Fibroblast of pulmonary artery (primary cell): ENCODE measurements at regions not wholly inside any gene's neighbourhood (a gene's known extent, or its start where the extent isn't known, plus 50 kb on each side); places are given as distances from the start of the nearest gene placed in this dataset.

Experiments used
- DNase-seq: peaks from one replicate; pipeline ENCODE4 v3.0.0-alpha.2; 2010; ENCODE audit warnings: low read depth
- H3K4me3 ChIP-seq: replicated peaks from 2 replicates; pipeline ENCODE4 v1.5.1; 2011; ENCODE audit warnings: low read depth, mild to moderate bottlenecking, control low read depth, low read length, moderate library complexity
- TF ChIP-seq, protein P1 (sequence below): IDR thresholded peaks from 2 replicates; pipeline ENCODE4 v1.5.1; 2011; ENCODE audit warnings: mild to moderate bottlenecking, control low read depth, low read length, inconsistent platforms; ENCODE audit errors: missing control alignments

DNA sequence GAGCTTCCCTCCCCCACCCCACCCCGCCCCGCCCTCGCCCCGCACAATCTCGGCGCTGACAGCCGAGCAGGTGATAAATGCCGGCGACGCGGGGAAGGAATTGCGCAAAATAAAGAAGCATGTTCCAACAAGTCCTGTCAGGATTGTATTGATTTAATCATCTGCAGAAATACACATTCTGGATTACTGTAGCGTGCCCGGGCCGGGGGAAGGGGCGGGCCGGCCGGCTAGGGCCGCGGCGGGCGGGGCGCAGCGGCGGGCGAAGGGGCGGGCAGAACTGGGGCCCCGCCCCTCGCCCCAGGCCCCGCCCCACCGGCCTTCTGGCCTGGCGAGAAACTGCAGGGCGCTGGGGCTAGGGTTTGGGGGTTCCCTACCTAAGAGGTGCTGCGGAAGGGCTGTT lies 88.9 kb upstream of the PAX2 start:
- TF ChIP-seq, protein P1, sequence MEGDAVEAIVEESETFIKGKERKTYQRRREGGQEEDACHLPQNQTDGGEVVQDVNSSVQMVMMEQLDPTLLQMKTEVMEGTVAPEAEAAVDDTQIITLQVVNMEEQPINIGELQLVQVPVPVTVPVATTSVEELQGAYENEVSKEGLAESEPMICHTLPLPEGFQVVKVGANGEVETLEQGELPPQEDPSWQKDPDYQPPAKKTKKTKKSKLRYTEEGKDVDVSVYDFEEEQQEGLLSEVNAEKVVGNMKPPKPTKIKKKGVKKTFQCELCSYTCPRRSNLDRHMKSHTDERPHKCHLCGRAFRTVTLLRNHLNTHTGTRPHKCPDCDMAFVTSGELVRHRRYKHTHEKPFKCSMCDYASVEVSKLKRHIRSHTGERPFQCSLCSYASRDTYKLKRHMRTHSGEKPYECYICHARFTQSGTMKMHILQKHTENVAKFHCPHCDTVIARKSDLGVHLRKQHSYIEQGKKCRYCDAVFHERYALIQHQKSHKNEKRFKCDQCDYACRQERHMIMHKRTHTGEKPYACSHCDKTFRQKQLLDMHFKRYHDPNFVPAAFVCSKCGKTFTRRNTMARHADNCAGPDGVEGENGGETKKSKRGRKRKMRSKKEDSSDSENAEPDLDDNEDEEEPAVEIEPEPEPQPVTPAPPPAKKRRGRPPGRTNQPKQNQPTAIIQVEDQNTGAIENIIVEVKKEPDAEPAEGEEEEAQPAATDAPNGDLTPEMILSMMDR: no peak
- peak; percentile 37 for DNase-seq
- H3K4me3 ChIP-seq: no peak overlapping the region

DNA sequence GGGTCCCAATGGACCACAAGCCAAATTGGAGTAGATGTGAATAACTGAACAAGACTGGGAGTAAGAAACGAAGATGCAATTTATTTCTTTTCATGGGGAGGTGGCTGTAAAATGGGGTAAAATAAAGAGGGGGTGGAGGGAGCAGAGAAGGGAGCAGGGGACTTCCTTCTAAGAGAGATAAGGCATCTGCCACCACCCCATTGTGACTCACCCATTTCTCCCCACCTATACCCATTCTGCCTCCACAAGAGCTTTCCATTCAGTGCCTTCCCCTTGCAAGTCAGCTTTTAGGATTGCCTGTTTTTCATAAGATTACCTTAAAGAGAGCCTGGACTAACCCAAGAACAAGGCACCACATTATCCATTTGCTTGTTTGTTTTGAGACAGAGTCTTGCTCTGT lies 87.1 kb upstream of the PAX2 start:
- DNase-seq: no peak

DNA sequence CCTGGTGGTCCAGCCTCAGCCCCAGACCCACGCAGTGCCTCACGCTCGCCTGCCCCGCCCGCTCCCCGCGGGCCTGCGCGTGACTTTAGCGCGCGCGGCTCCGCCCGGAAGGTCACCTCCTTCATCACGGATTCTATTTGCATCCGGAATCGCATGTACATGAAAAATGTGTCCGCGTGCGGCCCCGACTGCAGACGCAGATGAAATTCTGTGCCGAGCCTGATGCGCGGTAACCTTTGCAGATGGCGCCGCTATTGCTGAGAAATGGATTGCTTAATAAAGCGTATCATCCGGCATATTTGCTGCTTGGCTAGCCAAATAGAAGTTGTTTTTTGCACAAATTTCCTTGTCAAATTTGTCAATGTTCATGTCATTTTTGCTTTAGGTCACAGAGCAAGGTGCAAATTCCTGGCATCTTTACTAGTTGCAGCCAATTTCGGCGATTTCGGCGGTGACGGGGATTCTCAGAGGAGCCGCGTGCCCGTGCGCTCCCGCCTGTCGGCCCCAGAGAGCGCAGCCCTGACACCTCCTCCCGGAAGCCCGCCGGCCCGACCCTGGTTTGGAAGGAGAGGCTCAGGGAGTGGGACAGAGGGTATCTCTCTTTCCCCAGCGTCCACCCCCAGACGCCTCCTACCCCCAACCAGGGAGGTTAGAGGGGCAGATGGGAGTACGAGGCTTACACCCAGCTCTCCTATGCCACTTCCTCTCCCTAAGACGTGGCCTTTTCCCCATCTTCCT lies 85.9 kb upstream of the PAX2 start:
- DNase-seq: no peak
- TF ChIP-seq, protein P1: no peak
- H3K4me3 ChIP-seq: no peak overlapping the region

More for the DNA sequence above, 87.1 kb upstream of the PAX2 start:
- no peak overlapping the region for H3K4me3 ChIP-seq
- TF ChIP-seq, protein P1: no peak

DNA sequence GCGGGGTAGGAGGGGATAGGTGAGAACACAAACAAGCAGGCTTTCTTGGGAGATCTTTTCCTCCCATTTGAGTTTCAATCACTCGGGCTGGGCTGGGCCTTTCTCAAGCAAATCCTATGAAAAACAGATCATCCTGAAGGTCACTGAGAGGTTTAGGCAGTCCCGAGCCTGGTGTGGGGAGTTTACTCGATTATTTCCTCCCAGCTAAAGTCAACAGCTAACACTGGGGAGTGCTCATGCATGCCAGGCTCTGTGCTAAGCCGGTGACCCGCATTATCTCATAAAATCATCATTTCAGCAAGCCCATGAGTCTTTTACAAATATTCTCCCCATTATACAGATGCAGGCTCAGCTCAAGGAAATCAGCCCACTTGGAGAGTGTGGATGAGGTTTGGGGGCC lies 85.0 kb upstream of the PAX2 start:
- DNase-seq: no peak
- TF ChIP-seq, protein P1: no peak
- no peak overlapping the region for H3K4me3 ChIP-seq

DNA sequence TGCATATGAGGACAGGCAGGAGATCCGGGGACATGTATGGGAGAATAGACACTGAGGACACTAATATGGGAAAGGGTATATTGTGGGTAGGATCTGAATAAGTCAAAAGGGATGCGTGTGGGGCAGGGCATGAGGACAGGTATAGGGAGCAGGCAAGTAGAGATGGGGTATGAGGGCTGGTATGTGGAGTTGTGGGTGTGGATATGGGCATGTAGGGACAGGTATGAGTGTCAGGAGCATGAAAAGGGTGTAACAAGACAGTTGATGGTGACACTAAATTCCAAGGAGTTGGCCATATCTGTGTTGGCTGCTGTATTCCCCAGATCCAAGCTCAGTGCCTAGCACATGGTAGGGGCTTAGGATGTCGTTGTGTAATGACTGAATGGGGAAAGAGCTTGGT lies 84.4 kb upstream of the PAX2 start:
- TF ChIP-seq, protein P1: no peak
- DNase-seq: no peak
- H3K4me3 ChIP-seq: no peak overlapping the region

DNA sequence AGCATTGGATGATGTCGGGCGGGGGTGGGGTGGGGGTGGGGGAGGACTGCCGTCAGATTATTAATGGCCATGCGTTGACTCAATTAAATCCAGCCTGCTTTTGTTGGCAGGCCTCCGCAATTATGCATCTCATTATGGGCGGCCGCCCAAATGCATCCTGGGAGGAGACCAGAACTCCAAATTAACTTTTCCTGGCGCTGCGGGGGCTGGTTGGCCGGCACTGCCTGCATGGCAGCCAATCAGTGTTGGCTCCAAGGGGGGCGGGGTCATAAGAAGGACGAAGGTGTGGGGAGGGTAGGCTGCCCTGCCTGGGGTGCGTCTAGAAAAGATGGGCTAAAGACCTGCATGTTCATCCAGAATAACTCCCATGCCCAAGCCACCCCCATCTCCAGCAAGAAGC lies 83.9 kb upstream of the PAX2 start:
- DNase-seq: no peak
- TF ChIP-seq, protein P1: no peak
- H3K4me3 ChIP-seq: no peak overlapping the region

DNA sequence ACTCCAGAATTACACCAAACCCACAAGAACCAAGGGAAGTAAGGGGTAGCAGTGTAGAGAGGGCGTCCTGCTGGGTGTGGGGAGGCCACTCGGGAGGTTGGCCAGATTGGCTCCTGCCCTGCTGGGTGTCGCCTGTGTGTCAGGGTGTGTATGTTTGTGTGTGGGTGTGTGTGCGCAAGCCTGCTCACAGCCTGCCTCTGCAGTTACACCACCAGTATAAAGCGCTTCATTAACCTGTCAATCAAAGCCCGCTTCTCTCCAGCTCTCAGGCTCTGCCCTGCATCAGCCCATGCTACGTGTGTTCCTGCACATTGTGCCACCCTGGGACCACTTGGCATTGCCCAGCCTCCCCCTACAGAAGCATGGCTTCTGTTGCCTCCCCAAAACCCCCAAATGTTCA lies 83.3 kb upstream of the PAX2 start:
- no peak for DNase-seq
- TF ChIP-seq, protein P1: no peak
- H3K4me3 ChIP-seq: no peak overlapping the region
